HG02885 (cell line): ENCODE measurements at regions not wholly inside any gene's neighbourhood (a gene's known extent, or its start where the extent isn't known, plus 50 kb on each side); places are given as distances from the start of the nearest gene placed in this dataset.
A peak's percentile ranks its signal among the peaks of the same experiment; 100 is the strongest.

Experiments used
- ATAC-seq: cut with Tn5 transposase; IDR thresholded peaks from one replicate; pipeline ENCODE4 v1.9.1; 2021; ENCODE audit warnings: mild to moderate bottlenecking; ENCODE audit not compliant: unreplicated experiment, poor library complexity

GRCh38 chr18:23341383-23341782 is 111.7 kb upstream of the RIOK3 start:
- no peak for ATAC-seq

GRCh38 chr18:23341983-23342382 is 111.1 kb upstream of the RIOK3 start:
- ATAC-seq, result no peak

- no peak for ATAC-seq
Observed at GRCh38 chr18:23342506-23342905, 110.6 kb upstream of the RIOK3 start.

GRCh38 chr18:23350188-23350587 is 102.9 kb upstream of the RIOK3 start:
- ATAC-seq, result no peak

GRCh38 chr18:23351521-23351920 is 101.6 kb upstream of the RIOK3 start:
- no peak for ATAC-seq

GRCh38 chr18:23352042-23352441 is 101.0 kb upstream of the RIOK3 start:
- no peak for ATAC-seq

- ATAC-seq, result peak; percentile 45
Observed at GRCh38 chr18:23353459-23353858, 99.6 kb upstream of the RIOK3 start.

GRCh38 chr18:23354625-23355024 is 98.5 kb upstream of the RIOK3 start:
- no peak for ATAC-seq

- ATAC-seq, result no peak
Observed at GRCh38 chr18:23355206-23355605, 97.9 kb upstream of the RIOK3 start.

- ATAC-seq, result no peak
Observed at GRCh38 chr18:23356424-23356823, 96.7 kb upstream of the RIOK3 start.

GRCh38 chr18:23356915-23357601 is 96.0 kb upstream of the RIOK3 start:
- ATAC-seq, result no peak

- no peak for ATAC-seq
Observed at GRCh38 chr18:23357996-23358594, 95.0 kb upstream of the RIOK3 start.

- ATAC-seq, result no peak
Observed at GRCh38 chr18:23359421-23359820, 93.7 kb upstream of the RIOK3 start.

- no peak for ATAC-seq
Observed at GRCh38 chr18:23363865-23364570, 89.1 kb upstream of the RIOK3 start.

GRCh38 chr18:23365602-23366001 is 87.5 kb upstream of the RIOK3 start:
- ATAC-seq, result no peak

GRCh38 chr18:23369266-23369665 is 83.8 kb upstream of the RIOK3 start:
- no peak for ATAC-seq

- no peak for ATAC-seq
Observed at GRCh38 chr18:23373570-23373969, 79.5 kb upstream of the RIOK3 start.

- peak; percentile 79 for ATAC-seq
Observed at GRCh38 chr18:23377669-23378301, 75.3 kb upstream of the RIOK3 start.

- no peak for ATAC-seq
Observed at GRCh38 chr18:23378302-23378686, 74.8 kb upstream of the RIOK3 start.

- no peak for ATAC-seq
Observed at GRCh38 chr18:23380001-23380550, 73.0 kb upstream of the RIOK3 start.

- ATAC-seq, result no peak
Observed at GRCh38 chr18:23380817-23381216, 72.3 kb upstream of the RIOK3 start.
